A549 (cell line): ENCODE measurements at regions not wholly inside any gene's neighbourhood (a gene's known extent, or its start where the extent isn't known, plus 50 kb on each side); places are given as distances from the start of the nearest gene placed in this dataset.

Source experiments
- ATAC-seq, 2 experiments: fragments of 200-7000 bp in 1 of 2; fragments of >200 bp in 1 of 2; cut with Nextera tagmentation in 1 of 2; cut with Tn5 transposase in 1 of 2; 3 replicates each; pipeline versions ENCODE4 v1.8.0 to v1.9.1; 2018 to 2020; ENCODE audit warnings: mild to moderate bottlenecking in 1 of 2, moderate library complexity in 1 of 2
- CTCF ChIA-PET: fragments of 300-600 bp; sonication (Branson Sonifier 250); formaldehyde crosslinking; extraction: SDS; loops from one replicate; lab custom pipeline; 2021; ENCODE audit warnings: antibody characterized with exemption, inconsistent platforms; lab: Yijun Ruan, JAX
- POLR2A ChIA-PET: fragments of 350-600 bp; formaldehyde crosslinking; extraction: SDS; loops from one replicate; lab custom pipeline; 2021; ENCODE audit warnings: antibody characterized with exemption, inconsistent platforms; lab: Yijun Ruan, JAX
- DNase-seq, 2 experiments: peaks; one replicate each; pipeline versions ENCODE4 v3.0.0 to v3.0.0-alpha.2; 2011 to 2016; ENCODE audit warnings: low read depth in 1 of 2, low spot score in 1 of 2
- FAIRE-seq: peaks from 2 replicates; lab custom pipeline; 2011; peaks lifted over from hg19 to GRCh38; lab: Jason Lieb, UNC
- H3K27ac ChIP-seq, 2 experiments: fragments of >200 bp; sonication (Bioruptor Twin); formaldehyde crosslinking; 3 replicates each; pipeline ENCODE4 v1.5.1; 2016 to 2017
- H3K4me1 ChIP-seq: fragments of >200 bp; sonication (Bioruptor Twin); formaldehyde crosslinking; 3 replicates; pipeline ENCODE4 v1.6.1; 2016
- H3K4me2 ChIP-seq: fragments of >200 bp; sonication (Bioruptor Twin); formaldehyde crosslinking; 3 replicates; pipeline ENCODE4 v1.6.1; 2016
- H3K4me3 ChIP-seq: fragments of >200 bp; sonication (Bioruptor Twin); formaldehyde crosslinking; 3 replicates; pipeline ENCODE4 v1.5.1; 2016
- H3K9me3 ChIP-seq: fragments of >200 bp; sonication (Bioruptor Twin); formaldehyde crosslinking; 3 replicates; pipeline ENCODE4 v1.6.1; 2016
- CEBPB ChIP-seq, 2 experiments: fragments of >200 bp in 1 of 2; sonication (Bioruptor Twin) in 1 of 2; formaldehyde crosslinking in 1 of 2; IDR thresholded peaks; 2 replicates each; pipeline ENCODE4 v1.6.1; 2012 to 2016
- CHD4 ChIP-seq: fragments of 200-600 bp; sonication (generic); IDR thresholded peaks from 2 replicates; pipeline ENCODE4 v1.6.1; 2016; ENCODE audit warnings: antibody characterized with exemption, mild to moderate bottlenecking, borderline replicate concordance
- ESRRA ChIP-seq: fragments of 150-350 bp; IDR thresholded peaks from 2 replicates; pipeline ENCODE4 v1.6.1; 2014; ENCODE audit warnings: mild to moderate bottlenecking, low read length, borderline replicate concordance
- FOXS1 ChIP-seq: fragments of 250-450 bp; sonication (Bioruptor Pico); IDR thresholded peaks from 2 replicates; pipeline ENCODE4 v1.5.0; 2020; ENCODE audit warnings: mild to moderate bottlenecking, moderate library complexity
- HDAC2 ChIP-seq: fragments of 200-600 bp; sonication (generic); IDR thresholded peaks from 2 replicates; pipeline ENCODE4 v1.6.1; 2016
- HES2 ChIP-seq: fragments of >200 bp; sonication (Bioruptor Twin); formaldehyde crosslinking; IDR thresholded peaks from 2 replicates; pipeline ENCODE4 v1.6.1; 2016
- HEYL ChIP-seq: fragments of 250-450 bp; sonication (Bioruptor Pico); IDR thresholded peaks from 2 replicates; pipeline ENCODE4 v1.8.0; 2021; ENCODE audit warnings: mild to moderate bottlenecking, moderate library complexity
- HOXA7 ChIP-seq: fragments of 250-450 bp; sonication (Bioruptor Pico); IDR thresholded peaks from 2 replicates; pipeline ENCODE4 v1.5.0; 2020; ENCODE audit warnings: mild to moderate bottlenecking, moderate library complexity
- JUNB ChIP-seq: fragments of >200 bp; sonication (Bioruptor Twin); formaldehyde crosslinking; IDR thresholded peaks from 2 replicates; pipeline ENCODE4 v1.6.1; 2016
- KDM1A ChIP-seq: fragments of 200-600 bp; sonication (generic); IDR thresholded peaks from 2 replicates; pipeline ENCODE4 v1.6.1; 2016; ENCODE audit warnings: low read depth, mild to moderate bottlenecking
- KDM5A ChIP-seq: fragments of 200-600 bp; sonication (generic); IDR thresholded peaks from 2 replicates; pipeline ENCODE4 v1.6.1; 2016; ENCODE audit warnings: antibody characterized with exemption, mild to moderate bottlenecking
- NPAS2 ChIP-seq: fragments of 250-450 bp; sonication (Bioruptor Pico); IDR thresholded peaks from 2 replicates; pipeline ENCODE4 v1.8.0; 2022; ENCODE audit warnings: mild to moderate bottlenecking, moderate library complexity, borderline replicate concordance
- RAD21 ChIP-seq, 2 experiments: fragments of >200 bp in 1 of 2; sonication (Bioruptor Twin) in 1 of 2; formaldehyde crosslinking in 1 of 2; IDR thresholded peaks in 1 of 2; conservative IDR thresholded peaks in 1 of 2; 2 replicates in 1 of 2; 3 replicates in 1 of 2; pipeline ENCODE4 v1.6.1; 2012 to 2018; ENCODE audit warnings: inconsistent platforms in 1 of 2
- TP53 ChIP-seq: fragments of 250-450 bp; sonication (Bioruptor Pico); IDR thresholded peaks from 2 replicates; pipeline ENCODE4 v1.5.0; 2021; ENCODE audit warnings: mild to moderate bottlenecking, moderate library complexity
- ZSCAN20 ChIP-seq: fragments of 250-450 bp; sonication (Bioruptor Pico); IDR thresholded peaks from 2 replicates; pipeline ENCODE4 v1.8.0; 2022; ENCODE audit warnings: mild to moderate bottlenecking, moderate library complexity
- WGBS: methylation state at CpG from one replicate; pipeline ENCODE4 v1.1.6; 2017; ENCODE audit errors: missing lambda C conversion rate; 5-methylcytosine and 5-hydroxymethylcytosine counted together
- TF ChIP-seq, protein P1 (sequence below): fragments of 250-450 bp; sonication (Bioruptor Pico); IDR thresholded peaks from 2 replicates; pipeline ENCODE4 v1.5.0; 2021; ENCODE audit warnings: mild to moderate bottlenecking, moderate library complexity, borderline replicate concordance
- TF ChIP-seq, protein P2 (sequence below): fragments of >200 bp; sonication (Bioruptor Twin); formaldehyde crosslinking; IDR thresholded peaks from 3 replicates; pipeline ENCODE4 v1.5.1; 2016
- TF ChIP-seq, protein P3 (sequence below): fragments of 150-350 bp; IDR thresholded peaks from 2 replicates; pipeline ENCODE4 v1.6.1; 2014; ENCODE audit warnings: low read depth, mild to moderate bottlenecking, low read length
- TF ChIP-seq, protein P4 (sequence below): fragments of 450-650 bp; IDR thresholded peaks from 2 replicates; pipeline ENCODE4 v1.6.1; 2014; ENCODE audit warnings: antibody characterized with exemption

GRCh38 chr22:48805516-48805915, 1022.2 kb downstream of the BRD1 start:
- DNase-seq (no peak), ATAC-seq (no peak), FAIRE-seq (no peak)
- ChIA-PET POLR2A (no interaction called here), CTCF (no interaction called here)
- H3K27ac ChIP-seq = no peak overlapping the region
- no peaks in the 10 kb centered on the region for H3K9me3 ChIP-seq
- H3K4me1 ChIP-seq = no peaks in the 10 kb centered on the region
- H3K4me2 ChIP-seq = no peak overlapping the region
- H3K4me3 ChIP-seq = no peak overlapping the region
- 57% methylated on average over 8 of the region's 10 CpGs for WGBS
- TF ChIP-seq, protein P1, sequence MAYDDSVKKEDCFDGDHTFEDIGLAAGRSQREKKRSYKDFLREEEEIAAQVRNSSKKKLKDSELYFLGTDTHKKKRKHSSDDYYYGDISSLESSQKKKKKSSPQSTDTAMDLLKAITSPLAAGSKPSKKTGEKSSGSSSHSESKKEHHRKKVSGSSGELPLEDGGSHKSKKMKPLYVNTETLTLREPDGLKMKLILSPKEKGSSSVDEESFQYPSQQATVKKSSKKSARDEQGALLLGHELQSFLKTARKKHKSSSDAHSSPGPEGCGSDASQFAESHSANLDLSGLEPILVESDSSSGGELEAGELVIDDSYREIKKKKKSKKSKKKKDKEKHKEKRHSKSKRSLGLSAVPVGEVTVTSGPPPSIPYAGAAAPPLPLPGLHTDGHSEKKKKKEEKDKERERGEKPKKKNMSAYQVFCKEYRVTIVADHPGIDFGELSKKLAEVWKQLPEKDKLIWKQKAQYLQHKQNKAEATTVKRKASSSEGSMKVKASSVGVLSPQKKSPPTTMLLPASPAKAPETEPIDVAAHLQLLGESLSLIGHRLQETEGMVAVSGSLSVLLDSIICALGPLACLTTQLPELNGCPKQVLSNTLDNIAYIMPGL (CRISPR knock-in tag) = no peak
- no peak for TF ChIP-seq ESRRA

GRCh38 chr22:48804811-48805301, 1022.8 kb downstream of the BRD1 start:
- no peaks in the 10 kb centered on the region for H3K9me3 ChIP-seq
- FAIRE-seq = no peak
- CTCF ChIA-PET = no interaction called here

GRCh38 chr22:48803948-48804810, 1023.5 kb downstream of the BRD1 start:
- Histone ChIP-seq H3K9me3 (no peaks in the 10 kb centered on the region), H3K4me2 (no peak overlapping the region), H3K27ac (no peak overlapping the region), H3K4me1 (no peaks in the 10 kb centered on the region), H3K4me3 (no peak overlapping the region)
- no peak for FAIRE-seq
- 63% methylated on average over 10 of the region's 25 CpGs for WGBS
- no peak for TF ChIP-seq NPAS2
- TF ChIP-seq RAD21 (conservative IDR thresholded peaks at IDR 0.05 in 1 of 2, IDR thresholded peaks at IDR 0.05 in 1 of 2) = no peak
- no peak for TF ChIP-seq CEBPB (IDR thresholded peaks at IDR 0.05)
- TF ChIP-seq CHD4 = no peak
- no peak for TF ChIP-seq HOXA7
- no peak for TF ChIP-seq HDAC2
- TF ChIP-seq, protein P2, sequence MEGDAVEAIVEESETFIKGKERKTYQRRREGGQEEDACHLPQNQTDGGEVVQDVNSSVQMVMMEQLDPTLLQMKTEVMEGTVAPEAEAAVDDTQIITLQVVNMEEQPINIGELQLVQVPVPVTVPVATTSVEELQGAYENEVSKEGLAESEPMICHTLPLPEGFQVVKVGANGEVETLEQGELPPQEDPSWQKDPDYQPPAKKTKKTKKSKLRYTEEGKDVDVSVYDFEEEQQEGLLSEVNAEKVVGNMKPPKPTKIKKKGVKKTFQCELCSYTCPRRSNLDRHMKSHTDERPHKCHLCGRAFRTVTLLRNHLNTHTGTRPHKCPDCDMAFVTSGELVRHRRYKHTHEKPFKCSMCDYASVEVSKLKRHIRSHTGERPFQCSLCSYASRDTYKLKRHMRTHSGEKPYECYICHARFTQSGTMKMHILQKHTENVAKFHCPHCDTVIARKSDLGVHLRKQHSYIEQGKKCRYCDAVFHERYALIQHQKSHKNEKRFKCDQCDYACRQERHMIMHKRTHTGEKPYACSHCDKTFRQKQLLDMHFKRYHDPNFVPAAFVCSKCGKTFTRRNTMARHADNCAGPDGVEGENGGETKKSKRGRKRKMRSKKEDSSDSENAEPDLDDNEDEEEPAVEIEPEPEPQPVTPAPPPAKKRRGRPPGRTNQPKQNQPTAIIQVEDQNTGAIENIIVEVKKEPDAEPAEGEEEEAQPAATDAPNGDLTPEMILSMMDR = no peak
- TF ChIP-seq ZSCAN20 (CRISPR knock-in tag) = no peak
- POLR2A ChIA-PET = no interaction called here
- ATAC-seq = 0 out of 6 replicates have a peak, but pooled peaks of 1 of the 2 experiments have one; percentile 11
- CTCF ChIA-PET = no interaction called here
- no peak for DNase-seq

More at GRCh38 chr22:48804811-48805301, 1022.8 kb downstream of the BRD1 start:
- ATAC-seq (no peak), DNase-seq (no peak)
- H3K27ac ChIP-seq = no peak overlapping the region
- H3K4me1 ChIP-seq = no peaks in the 10 kb centered on the region
- TF ChIP-seq HES2 = no peak
- no peak for TF ChIP-seq KDM5A
- TF ChIP-seq KDM1A = no peak
- TF ChIP-seq, protein P3, sequence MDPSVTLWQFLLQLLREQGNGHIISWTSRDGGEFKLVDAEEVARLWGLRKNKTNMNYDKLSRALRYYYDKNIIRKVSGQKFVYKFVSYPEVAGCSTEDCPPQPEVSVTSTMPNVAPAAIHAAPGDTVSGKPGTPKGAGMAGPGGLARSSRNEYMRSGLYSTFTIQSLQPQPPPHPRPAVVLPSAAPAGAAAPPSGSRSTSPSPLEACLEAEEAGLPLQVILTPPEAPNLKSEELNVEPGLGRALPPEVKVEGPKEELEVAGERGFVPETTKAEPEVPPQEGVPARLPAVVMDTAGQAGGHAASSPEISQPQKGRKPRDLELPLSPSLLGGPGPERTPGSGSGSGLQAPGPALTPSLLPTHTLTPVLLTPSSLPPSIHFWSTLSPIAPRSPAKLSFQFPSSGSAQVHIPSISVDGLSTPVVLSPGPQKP = no peak
- TF ChIP-seq JUNB = no peak
- TF ChIP-seq FOXS1 (CRISPR knock-in tag) = no peak
- TF ChIP-seq, protein P2 = no peak
- TF ChIP-seq HEYL = no peak
- TF ChIP-seq, protein P4, sequence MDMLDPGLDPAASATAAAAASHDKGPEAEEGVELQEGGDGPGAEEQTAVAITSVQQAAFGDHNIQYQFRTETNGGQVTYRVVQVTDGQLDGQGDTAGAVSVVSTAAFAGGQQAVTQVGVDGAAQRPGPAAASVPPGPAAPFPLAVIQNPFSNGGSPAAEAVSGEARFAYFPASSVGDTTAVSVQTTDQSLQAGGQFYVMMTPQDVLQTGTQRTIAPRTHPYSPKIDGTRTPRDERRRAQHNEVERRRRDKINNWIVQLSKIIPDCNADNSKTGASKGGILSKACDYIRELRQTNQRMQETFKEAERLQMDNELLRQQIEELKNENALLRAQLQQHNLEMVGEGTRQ = no peak
- no peak for TF ChIP-seq TP53 (CRISPR knock-in tag)
- POLR2A ChIA-PET = no interaction called here
- WGBS = 70% methylated on average over 13 of the region's 22 CpGs
- no peak overlapping the region for H3K4me2 ChIP-seq
- no peak overlapping the region for H3K4me3 ChIP-seq
